HG03439 (cell line): ENCODE measurements at regions not wholly inside any gene's neighbourhood (a gene's known extent, or its start where the extent isn't known, plus 50 kb on each side); places are given as distances from the start of the nearest gene placed in this dataset.
"Not testable (repeated sequence)": the region's sequence is repeated elsewhere in the genome, so short reads cannot be mapped to it uniquely, and the experiment has no call there.

ENCODE experiments used
- ATAC-seq: cut with Tn5 transposase; IDR thresholded peaks from one replicate; pipeline ENCODE4 v1.9.1; 2021; ENCODE audit warnings: mild to moderate bottlenecking, moderate library complexity; ENCODE audit not compliant: unreplicated experiment

GRCh38 chr12:94817695-94818075 lies 167.3 kb upstream of the TMCC3 start:
- ATAC-seq = no peak

GRCh38 chr12:94817201-94817600 lies 166.8 kb upstream of the TMCC3 start:
- not testable (repeated sequence) for ATAC-seq

- not testable (repeated sequence) for ATAC-seq
These were observed 166.4 kb upstream of the TMCC3 start for GRCh38 chr12:94816746-94817145.

GRCh38 chr12:94815958-94816357 lies 165.6 kb upstream of the TMCC3 start:
- no peak for ATAC-seq

- no peak for ATAC-seq
These were observed 165.1 kb upstream of the TMCC3 start for GRCh38 chr12:94815450-94815849.

- no peak for ATAC-seq
These were observed 163.0 kb upstream of the TMCC3 start for GRCh38 chr12:94813314-94813713.

- ATAC-seq = no peak
These were observed 162.0 kb upstream of the TMCC3 start for GRCh38 chr12:94812345-94812744.

GRCh38 chr12:94811611-94812010 lies 161.3 kb upstream of the TMCC3 start:
- no peak for ATAC-seq

- ATAC-seq = no peak
These were observed 157.6 kb upstream of the TMCC3 start for GRCh38 chr12:94807951-94808350.

- ATAC-seq = no peak
These were observed 156.3 kb upstream of the TMCC3 start for GRCh38 chr12:94806617-94807016.

- ATAC-seq = no peak
These were observed 155.6 kb upstream of the TMCC3 start for GRCh38 chr12:94805749-94806529.

GRCh38 chr12:94803939-94804338 lies 153.6 kb upstream of the TMCC3 start:
- ATAC-seq = no peak

- ATAC-seq = no peak
These were observed 152.4 kb upstream of the TMCC3 start for GRCh38 chr12:94802796-94803195.

GRCh38 chr12:94801745-94802144 lies 151.4 kb upstream of the TMCC3 start:
- no peak for ATAC-seq

- no peak for ATAC-seq
These were observed 148.8 kb upstream of the TMCC3 start for GRCh38 chr12:94799136-94799535.

GRCh38 chr12:94798113-94798512 lies 147.8 kb upstream of the TMCC3 start:
- no peak for ATAC-seq

- no peak for ATAC-seq
These were observed 145.2 kb upstream of the TMCC3 start for GRCh38 chr12:94795520-94795919.

- no peak for ATAC-seq
These were observed 144.7 kb upstream of the TMCC3 start for GRCh38 chr12:94795044-94795443.

GRCh38 chr12:94793191-94793595 lies 142.8 kb upstream of the TMCC3 start:
- ATAC-seq = no peak

GRCh38 chr12:94792693-94793092 lies 142.3 kb upstream of the TMCC3 start:
- no peak for ATAC-seq

- no peak for ATAC-seq
These were observed 141.6 kb upstream of the TMCC3 start for GRCh38 chr12:94791933-94792332.

- no peak for ATAC-seq
These were observed 140.5 kb upstream of the TMCC3 start for GRCh38 chr12:94790825-94791224.

GRCh38 chr12:94790370-94790769 lies 140.0 kb upstream of the TMCC3 start:
- no peak for ATAC-seq
